Epithelial cell of proximal tubule (primary cell): ENCODE measurements at regions not wholly inside any gene's neighbourhood (a gene's known extent, or its start where the extent isn't known, plus 50 kb on each side); places are given as distances from the start of the nearest gene placed in this dataset.
"Not testable (repeated sequence)": the region's sequence is repeated elsewhere in the genome, so short reads cannot be mapped to it uniquely, and the experiment has no call there.

Source experiments
- DNase-seq: peaks from one replicate; pipeline ENCODE4 v3.0.0-alpha.2; 2011; ENCODE audit warnings: low read depth
- H3K4me3 ChIP-seq: 2 replicates; pipeline ENCODE4 v1.5.1; 2011; ENCODE audit warnings: low read depth, mild to moderate bottlenecking, low read length
- TF ChIP-seq, protein P1 (sequence below): conservative IDR thresholded peaks from 2 replicates; pipeline ENCODE4 v1.5.1; 2012; ENCODE audit warnings: low read depth, mild to moderate bottlenecking, low read length

DNA sequence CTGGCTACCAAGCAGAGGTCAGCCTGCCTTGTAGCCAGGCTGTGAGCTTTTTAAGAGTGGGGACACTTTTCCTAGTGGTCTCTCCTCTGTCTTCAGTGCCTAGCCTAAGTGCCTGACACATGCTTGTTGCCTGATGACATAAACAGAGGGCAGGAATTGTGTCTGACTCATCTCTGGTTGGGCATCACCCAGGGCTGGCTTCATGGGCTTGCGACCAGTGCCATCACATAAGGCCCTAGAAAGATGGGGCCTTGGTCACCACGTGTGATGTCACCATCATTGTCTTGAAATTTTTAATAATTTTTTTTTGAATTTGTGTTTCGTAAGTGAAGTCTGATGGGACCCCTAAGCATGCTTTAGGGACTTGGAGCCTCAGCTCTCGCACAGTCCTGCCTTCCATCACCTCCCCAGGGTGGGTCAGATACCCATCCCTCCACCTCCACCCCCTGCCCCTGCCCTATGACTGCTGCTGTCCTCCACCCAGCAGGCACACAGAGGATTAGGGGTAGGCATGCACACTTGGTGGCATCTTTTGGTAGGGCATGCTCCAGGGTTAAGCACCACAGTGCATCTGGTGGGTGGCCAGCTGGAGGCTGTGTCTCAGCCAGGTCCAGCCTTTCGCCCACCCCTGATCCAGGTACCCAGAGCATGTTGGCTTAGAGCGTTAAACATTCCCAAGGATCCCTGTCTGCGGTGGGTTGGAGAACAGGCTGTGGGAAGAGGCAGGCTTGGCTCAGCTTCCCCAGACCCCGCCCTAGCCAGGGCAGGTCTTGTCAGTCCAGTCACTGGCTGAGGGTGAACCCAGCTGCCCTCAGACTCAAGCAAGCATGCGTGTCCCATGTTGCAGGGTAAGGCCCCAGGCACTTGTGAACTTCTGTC is 80.1 kb upstream of the SH3PXD2B start:
- DNase-seq = no peak
- no peak overlapping the region for H3K4me3 ChIP-seq

DNA sequence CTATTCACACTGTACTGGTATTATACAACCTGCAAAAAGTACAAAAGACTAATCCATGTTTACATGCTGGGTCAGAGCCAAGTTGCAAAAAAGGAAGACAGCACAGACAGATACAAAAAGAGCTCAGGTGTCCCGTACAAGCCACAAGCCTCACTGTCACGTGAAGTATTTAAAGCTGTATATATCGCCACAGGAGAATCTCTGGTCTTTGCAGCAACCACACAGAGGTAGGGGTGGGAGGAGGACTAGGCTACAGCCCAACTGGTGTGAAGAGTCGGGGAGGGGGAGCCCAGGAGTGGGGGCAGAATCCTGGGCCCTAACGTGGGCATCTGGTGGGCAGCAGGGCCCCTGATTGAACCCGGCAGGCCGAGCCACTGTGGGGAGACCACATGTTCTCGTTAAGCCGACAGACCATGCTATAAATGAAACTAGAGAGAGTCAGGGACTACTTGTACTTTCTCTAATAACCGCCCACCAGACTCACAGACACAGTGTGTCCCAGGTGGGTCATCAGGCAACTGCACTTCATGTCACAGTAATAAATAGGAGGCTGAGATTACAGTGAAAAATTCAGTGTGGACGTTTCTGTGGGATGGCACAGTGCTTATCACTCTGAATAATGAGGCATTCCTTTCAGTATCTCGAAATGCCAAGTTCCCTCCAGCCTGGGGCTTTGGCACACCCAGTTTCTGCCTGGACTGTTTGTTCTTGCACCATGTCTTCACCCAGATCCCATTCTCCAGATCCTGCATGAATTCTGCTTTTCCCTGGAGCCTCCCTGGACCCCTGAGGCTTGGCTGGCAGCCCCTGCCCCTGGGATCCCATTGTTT is 79.3 kb upstream of the SH3PXD2B start:
- no peak for DNase-seq
- TF ChIP-seq, protein P1, sequence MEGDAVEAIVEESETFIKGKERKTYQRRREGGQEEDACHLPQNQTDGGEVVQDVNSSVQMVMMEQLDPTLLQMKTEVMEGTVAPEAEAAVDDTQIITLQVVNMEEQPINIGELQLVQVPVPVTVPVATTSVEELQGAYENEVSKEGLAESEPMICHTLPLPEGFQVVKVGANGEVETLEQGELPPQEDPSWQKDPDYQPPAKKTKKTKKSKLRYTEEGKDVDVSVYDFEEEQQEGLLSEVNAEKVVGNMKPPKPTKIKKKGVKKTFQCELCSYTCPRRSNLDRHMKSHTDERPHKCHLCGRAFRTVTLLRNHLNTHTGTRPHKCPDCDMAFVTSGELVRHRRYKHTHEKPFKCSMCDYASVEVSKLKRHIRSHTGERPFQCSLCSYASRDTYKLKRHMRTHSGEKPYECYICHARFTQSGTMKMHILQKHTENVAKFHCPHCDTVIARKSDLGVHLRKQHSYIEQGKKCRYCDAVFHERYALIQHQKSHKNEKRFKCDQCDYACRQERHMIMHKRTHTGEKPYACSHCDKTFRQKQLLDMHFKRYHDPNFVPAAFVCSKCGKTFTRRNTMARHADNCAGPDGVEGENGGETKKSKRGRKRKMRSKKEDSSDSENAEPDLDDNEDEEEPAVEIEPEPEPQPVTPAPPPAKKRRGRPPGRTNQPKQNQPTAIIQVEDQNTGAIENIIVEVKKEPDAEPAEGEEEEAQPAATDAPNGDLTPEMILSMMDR = no peak
- no peak overlapping the region for H3K4me3 ChIP-seq

More for the DNA sequence above, 80.1 kb upstream of the SH3PXD2B start:
- TF ChIP-seq, protein P1 = no peak

DNA sequence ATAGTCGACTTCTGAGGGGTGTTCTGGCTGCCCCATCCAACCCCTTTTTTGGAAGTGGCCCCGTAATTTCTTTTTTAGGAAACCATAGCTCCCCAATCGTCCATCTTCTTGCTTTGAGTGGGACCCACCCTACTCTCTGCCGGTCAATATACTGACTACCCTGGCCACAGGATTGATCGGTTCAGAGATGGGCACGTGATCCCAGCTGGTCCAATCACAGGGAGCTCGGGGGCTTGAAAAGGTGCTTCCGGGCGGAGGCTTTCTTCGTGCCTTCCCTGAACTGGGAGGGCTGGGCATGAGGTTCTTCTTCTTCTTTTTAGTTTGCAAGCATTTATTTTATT is 78.7 kb upstream of the SH3PXD2B start:
- TF ChIP-seq, protein P1 = no peak
- DNase-seq = no peak
- H3K4me3 ChIP-seq = no peak overlapping the region

DNA sequence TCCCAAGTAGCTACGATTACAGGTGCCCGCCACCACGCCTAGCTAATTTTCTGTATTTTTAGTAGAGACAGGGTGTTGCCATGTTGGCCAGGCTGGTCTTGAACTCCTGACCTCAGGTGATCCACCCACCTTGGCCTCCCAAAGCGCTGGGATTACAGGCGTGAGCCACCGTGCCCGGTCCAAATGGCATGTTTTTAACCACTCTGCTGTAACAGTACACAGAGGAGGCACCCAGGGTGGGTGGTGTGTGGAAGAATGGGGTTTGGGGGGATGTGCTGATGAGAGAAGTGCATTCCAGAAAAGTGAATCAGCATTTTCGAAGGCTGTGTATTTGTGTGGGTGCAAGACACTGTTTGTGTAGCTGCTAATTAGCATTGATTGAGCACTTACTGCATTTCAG is 78.1 kb upstream of the SH3PXD2B start:
- not testable (repeated sequence) for H3K4me3 ChIP-seq, DNase-seq

- H3K4me3 ChIP-seq = no peak overlapping the region
- TF ChIP-seq, protein P1 = no peak
- no peak for DNase-seq
These were observed 77.3 kb upstream of the SH3PXD2B start for GRCh38 chr5:172531704-172532026.

DNA sequence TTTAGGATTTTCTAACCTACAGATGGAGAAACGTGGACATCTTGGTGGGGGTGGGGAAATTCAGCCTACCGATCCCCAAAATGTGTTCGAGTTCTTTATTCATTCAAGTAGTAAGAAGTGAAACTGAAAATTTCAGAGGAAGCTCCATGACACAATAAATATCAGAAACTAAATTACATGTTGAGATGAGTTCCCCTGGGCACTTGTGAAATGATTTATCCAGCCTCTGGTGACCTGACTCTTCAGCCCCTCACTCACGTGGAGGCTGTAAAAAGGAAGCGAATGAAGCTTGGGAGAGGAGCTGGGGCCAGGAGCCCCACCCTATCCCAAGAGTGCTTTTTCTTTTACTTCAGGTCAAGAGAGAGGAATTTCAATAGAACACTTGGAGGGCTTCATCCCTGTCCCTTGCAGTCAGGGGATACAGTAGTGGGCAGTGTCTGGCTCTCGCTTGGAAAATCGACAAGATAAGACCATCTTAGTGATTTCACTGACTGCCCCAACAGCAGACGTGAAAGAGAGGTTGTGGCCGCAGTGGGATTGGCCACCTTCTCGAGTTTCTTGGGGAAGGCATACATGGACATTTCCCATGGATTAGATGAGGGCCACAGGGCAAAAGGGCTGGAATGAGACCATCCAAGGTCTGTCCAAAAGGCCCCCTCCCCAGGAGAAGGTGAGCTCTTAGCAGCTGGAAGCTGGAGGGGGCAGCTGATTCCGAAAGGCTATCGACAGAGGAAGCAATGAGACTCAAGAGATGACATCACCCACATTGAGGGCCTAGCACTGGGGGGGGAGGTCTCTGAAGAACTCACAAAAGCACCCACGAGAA is 76.8 kb upstream of the SH3PXD2B start:
- no peak overlapping the region for H3K4me3 ChIP-seq
- DNase-seq = no peak
- TF ChIP-seq, protein P1 = no peak

DNA sequence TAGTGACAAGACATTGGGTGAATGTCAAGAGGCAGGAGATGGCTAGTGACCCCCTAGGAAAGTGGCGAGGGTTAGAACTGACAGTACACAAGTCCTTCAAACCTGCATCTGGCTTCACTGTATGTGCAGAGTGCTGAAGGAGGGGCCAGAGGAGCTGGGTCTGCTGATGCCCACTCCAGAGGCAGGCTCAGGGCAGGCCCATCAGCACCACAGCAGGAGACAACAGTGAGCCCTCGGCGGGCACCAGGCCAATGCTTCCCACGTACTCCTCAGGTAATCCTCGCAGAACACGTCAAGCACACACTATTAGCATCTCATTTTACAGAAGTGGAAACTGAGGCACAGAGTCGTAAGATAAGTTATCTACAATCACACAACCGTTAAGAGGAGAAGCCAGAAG is 76.1 kb upstream of the SH3PXD2B start:
- no peak for DNase-seq
- TF ChIP-seq, protein P1 = no peak

More for the DNA sequence above, 76.1 kb upstream of the SH3PXD2B start:
- H3K4me3 ChIP-seq = no peak overlapping the region
